Left ventricle myocardium inferior (tissue), 1 donor: ENCODE measurements at regions not wholly inside any gene's neighbourhood (a gene's known extent, or its start where the extent isn't known, plus 50 kb on each side); places are given as distances from the start of the nearest gene placed in this dataset.

ENCODE experiments used
- DNase-seq: peaks from one replicate; pipeline ENCODE4 v3.0.0-alpha.2; 2020
- H3K27ac ChIP-seq: fragments of 200-600 bp; replicated peaks from 2 replicates; pipeline ENCODE4 v1.8.0; 2021
- H3K27me3 ChIP-seq: fragments of 200-600 bp; 2 replicates; pipeline ENCODE4 v1.8.0; 2021; ENCODE audit warnings: low read depth
- H3K36me3 ChIP-seq: fragments of 200-600 bp; 2 replicates; pipeline ENCODE4 v1.8.0; 2021
- H3K4me1 ChIP-seq: fragments of 200-600 bp; 2 replicates; pipeline ENCODE4 v1.8.0; 2021
- H3K4me3 ChIP-seq: fragments of 200-600 bp; 2 replicates; pipeline ENCODE4 v1.8.0; 2021; ENCODE audit warnings: mild to moderate bottlenecking, moderate library complexity
- H3K9me3 ChIP-seq: fragments of 200-600 bp; replicated peaks from 2 replicates; pipeline ENCODE4 v1.8.0; 2021
- CTCF ChIP-seq: fragments of 200-600 bp; IDR thresholded peaks from 2 replicates; pipeline ENCODE4 v1.8.0; 2021; ENCODE audit warnings: antibody characterized with exemption, mild to moderate bottlenecking, borderline replicate concordance
- intact Hi-C: fragments of 100-400 bp; cut with micrococcal nuclease; formaldehyde crosslinking; loops from one replicate; pipeline ENCODE4 v1.11.0; 2022
- donor health status: DM: no; HTN: yes; CAD: no; lungs with severe emphysema.

GRCh38 chr2:37590119-37590571 is 81.3 kb downstream of the CDC42EP3 start:
- Histone ChIP-seq H3K9me3 (peaks cover 18% of the 10 kb centered on the region), H3K4me3 (no peak overlapping the region), H3K27me3 (no peaks in the 10 kb centered on the region), H3K27ac (no peak overlapping the region), H3K4me1 (peaks cover 56% of the 10 kb centered on the region), H3K36me3 (no peaks in the 10 kb centered on the region)
- intact Hi-C loops = no loop called here
- no peak for DNase-seq
- TF ChIP-seq CTCF = no peak
